Urinary bladder (tissue), 3 donors: ENCODE measurements at regions not wholly inside any gene's neighbourhood (a gene's known extent, or its start where the extent isn't known, plus 50 kb on each side); places are given as distances from the start of the nearest gene placed in this dataset.

Source experiments
- DNase-seq: peaks from one replicate; pipeline ENCODE4 v3.0.0-alpha.2; 2015; ENCODE audit errors: extremely low spot score
- H3K27ac ChIP-seq: one replicate; pipeline ENCODE4 v1.5.1; 2013; ENCODE audit warnings: low read depth, mild to moderate bottlenecking, moderate library complexity
- H3K36me3 ChIP-seq: one replicate; pipeline ENCODE4 v1.6.1; 2013; ENCODE audit warnings: mild to moderate bottlenecking, moderate library complexity; ENCODE audit not compliant: insufficient read depth
- H3K4me1 ChIP-seq: one replicate; pipeline ENCODE4 v1.6.1; 2013; ENCODE audit warnings: mild to moderate bottlenecking, moderate library complexity; ENCODE audit not compliant: insufficient read depth
- H3K4me3 ChIP-seq: one replicate; pipeline ENCODE4 v1.5.1; 2013; ENCODE audit warnings: low read depth, low read length
- WGBS: extraction: QIAGEN DNeasy Blood & Tissue Kit; methylation state at CpG from one replicate; pipeline ENCODE4 v1.1.7; 2013; 5-methylcytosine and 5-hydroxymethylcytosine counted together
- donor health status: healthy with polysubstance abuse.
- donor health status: healthy.

DNA sequence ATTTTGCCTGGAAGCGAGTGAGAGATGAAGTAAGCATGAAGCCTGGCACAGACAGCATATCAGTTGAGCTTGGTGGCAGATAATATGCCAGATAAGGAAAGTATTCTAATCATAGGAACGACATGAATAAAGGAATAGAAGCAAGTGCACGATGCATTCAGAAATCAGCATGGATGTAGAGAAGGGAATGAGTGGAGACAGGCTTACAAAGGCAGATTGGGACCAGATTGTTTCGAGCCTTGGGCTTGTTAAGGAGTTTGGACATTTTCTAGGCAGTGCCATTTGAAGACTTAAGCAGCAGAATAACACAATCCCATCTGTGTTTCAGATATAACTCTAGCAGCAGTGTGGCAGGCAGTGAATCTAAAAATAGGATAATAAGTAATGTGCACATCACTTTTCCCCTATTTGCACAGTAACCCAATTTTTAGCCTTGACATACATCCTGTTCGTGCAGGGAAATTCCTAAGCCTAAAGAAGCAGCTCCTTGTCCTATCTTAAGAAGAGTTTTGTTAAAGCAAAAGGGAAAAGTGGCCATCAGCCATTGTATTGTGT, 450.2 kb downstream of the PLCL1 start:
- no peak overlapping the region for H3K4me3 ChIP-seq
- H3K27ac ChIP-seq = no peak overlapping the region
- DNase-seq = no peak
- 29% methylated on average over 5 of the region's 5 CpGs for WGBS
- H3K36me3 ChIP-seq = no peaks in the 10 kb centered on the region
- no peaks in the 10 kb centered on the region for H3K4me1 ChIP-seq

DNA sequence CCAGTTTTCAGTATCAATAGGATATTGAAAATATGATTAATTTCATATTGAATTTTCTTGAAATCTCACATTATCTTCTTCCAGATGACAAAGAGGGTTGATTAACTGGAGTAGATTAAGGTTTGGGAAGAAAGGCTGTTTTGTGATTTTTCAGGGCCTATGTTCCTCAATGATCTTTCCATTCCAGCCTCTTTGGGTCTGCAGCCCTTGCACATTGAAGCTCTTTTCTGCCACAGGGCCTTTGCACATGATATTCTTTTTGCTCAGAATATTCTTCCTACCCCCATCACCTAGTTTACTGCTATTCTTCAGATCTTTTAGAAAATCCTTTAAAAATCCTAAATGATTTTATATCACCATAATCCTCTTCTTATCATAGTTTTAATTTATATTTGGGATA, 449.6 kb downstream of the PLCL1 start:
- no peak for DNase-seq
- Histone ChIP-seq H3K4me3 (no peak overlapping the region), H3K36me3 (no peaks in the 10 kb centered on the region), H3K4me1 (no peaks in the 10 kb centered on the region), H3K27ac (no peak overlapping the region)

DNA sequence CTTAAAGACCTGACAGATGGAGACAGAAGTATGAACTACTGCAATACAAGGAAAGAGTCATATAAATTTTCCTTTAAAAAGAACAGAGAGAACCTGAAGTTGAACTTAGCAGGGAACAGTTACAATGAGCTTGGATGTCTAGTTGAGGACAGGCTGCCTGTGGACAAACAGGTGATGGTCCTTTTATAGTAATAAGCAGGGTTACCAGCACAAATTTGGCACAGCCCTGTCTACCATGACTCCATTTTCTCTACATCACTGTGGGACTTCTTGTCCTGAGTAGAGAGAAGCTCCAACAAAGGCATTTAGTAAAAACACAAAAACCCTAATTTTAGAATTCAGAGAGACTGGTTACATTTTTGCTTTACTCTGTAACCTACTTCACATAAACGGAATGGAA, 448.1 kb downstream of the PLCL1 start:
- no peak overlapping the region for H3K4me3 ChIP-seq
- H3K36me3 ChIP-seq = no peaks in the 10 kb centered on the region
- H3K27ac ChIP-seq = no peak overlapping the region
- H3K4me1 ChIP-seq = no peaks in the 10 kb centered on the region
- no peak for DNase-seq
- 58% methylated on average over 1 of the region's 1 CpG for whole genome bisulfite sequencing

DNA sequence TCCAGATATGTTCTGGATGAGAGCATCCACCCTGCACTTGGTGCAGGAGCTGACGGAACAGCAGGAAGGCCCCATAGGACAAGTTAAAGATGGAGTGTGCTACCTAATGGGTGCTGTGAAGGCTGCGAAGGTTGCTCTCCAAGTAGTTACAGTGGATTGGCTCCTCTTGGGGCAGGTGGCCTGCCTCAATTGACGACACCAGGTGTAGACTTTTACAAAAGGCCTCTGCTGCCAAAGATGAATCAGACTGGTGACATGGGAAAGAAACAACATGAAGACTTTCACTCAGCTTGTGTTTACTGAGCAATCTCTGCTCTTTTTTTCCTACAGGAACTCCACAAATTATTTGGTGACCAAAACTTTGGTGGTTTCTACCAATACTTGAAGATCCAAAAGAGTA, 437.7 kb downstream of the PLCL1 start:
- Histone ChIP-seq H3K27ac (no peak overlapping the region), H3K36me3 (no peaks in the 10 kb centered on the region), H3K4me3 (no peak overlapping the region), H3K4me1 (no peaks in the 10 kb centered on the region)
- WGBS = 87% methylated on average over 3 of the region's 3 CpGs
- no peak for DNase-seq

DNA sequence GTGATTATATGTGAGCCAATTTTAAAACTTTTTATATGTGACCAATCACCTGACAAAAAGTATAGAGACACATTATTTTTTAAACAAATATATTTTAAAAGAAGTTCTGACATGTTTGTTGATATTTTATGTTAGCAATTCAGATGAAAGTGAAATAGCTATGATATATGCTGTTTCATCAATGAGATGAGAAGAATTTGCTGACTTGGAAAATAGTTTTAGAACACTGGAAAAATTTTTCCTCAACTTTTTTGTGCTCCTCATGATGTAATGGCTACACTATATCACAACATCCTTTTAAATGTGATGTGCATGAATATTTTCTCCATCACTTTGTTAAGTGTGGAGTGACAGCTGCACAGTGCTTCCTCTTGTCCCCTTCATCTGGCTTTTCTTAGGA, 434.0 kb downstream of the PLCL1 start:
- DNase-seq = no peak
- H3K36me3 ChIP-seq = no peaks in the 10 kb centered on the region
- no peaks in the 10 kb centered on the region for H3K4me1 ChIP-seq
- no peak overlapping the region for H3K27ac ChIP-seq
- H3K4me3 ChIP-seq = no peak overlapping the region

DNA sequence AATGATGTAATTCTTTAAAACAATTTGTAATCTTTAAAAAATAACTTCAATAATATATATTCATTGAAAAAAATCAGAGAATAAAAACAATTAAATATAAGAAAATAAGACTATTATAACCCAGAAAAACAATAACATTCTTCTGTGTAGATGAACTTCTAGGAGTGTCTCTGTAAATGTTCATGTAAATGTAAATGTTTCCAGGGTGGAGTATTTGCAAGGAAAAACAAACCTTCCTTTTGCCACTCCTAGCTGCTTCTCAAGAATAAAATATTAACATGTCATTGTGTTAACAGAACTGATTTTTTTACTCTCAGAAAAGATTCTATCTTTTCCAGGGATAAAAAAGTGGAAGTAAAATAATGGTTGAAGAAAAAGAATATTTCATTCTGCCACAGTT, 431.9 kb downstream of the PLCL1 start:
- Histone ChIP-seq H3K27ac (no peak overlapping the region), H3K4me1 (no peaks in the 10 kb centered on the region), H3K4me3 (no peak overlapping the region), H3K36me3 (no peaks in the 10 kb centered on the region)
- no peak for DNase-seq

DNA sequence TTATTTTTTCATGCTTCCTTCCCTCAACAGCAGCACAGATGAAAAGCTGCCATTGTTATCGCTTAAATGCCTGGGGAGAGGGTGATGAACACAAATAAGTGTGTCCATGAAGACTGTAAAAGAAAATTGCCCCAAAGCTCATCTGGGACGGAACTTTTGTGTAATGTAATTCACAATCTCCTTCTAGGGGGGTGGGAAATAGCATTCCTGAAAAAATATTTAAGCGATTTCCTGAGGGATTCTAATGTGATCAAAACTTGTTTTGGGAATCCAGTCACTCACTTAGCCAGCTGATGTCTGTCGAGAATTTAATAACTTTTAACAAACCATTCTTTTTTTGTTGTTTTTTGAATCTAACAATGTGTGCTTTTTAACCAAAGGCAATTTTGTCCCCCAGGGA, 427.9 kb downstream of the PLCL1 start:
- Histone ChIP-seq H3K27ac (no peak overlapping the region), H3K4me1 (no peaks in the 10 kb centered on the region), H3K4me3 (no peak overlapping the region), H3K36me3 (no peaks in the 10 kb centered on the region)
- WGBS = 66% methylated on average over 4 of the region's 4 CpGs
- DNase-seq = no peak

DNA sequence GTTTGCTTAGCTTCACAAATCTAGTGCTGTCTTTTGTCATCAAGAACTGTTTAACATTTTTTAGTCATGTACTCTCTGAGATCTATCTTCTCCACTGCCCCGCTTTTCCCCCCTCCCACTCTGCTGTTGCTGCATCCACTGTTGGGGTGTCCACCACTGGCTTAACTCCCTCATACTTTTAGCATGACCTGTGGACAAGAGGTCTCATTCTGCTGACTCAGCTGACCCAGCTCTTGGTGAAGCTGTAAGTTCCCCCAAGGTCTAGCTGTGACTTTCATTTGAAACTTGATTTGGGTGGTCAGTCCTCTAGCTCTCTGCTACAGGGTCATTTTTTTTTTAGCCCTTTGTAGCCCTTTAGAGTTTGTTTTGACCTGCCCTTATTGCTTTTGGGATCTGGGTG, 427.2 kb downstream of the PLCL1 start:
- WGBS = 94% methylated on average over 1 of the region's 1 CpG
- H3K27ac ChIP-seq = no peak overlapping the region
- DNase-seq = no peak
- H3K36me3 ChIP-seq = no peaks in the 10 kb centered on the region
- H3K4me1 ChIP-seq = no peaks in the 10 kb centered on the region
- H3K4me3 ChIP-seq = no peak overlapping the region

DNA sequence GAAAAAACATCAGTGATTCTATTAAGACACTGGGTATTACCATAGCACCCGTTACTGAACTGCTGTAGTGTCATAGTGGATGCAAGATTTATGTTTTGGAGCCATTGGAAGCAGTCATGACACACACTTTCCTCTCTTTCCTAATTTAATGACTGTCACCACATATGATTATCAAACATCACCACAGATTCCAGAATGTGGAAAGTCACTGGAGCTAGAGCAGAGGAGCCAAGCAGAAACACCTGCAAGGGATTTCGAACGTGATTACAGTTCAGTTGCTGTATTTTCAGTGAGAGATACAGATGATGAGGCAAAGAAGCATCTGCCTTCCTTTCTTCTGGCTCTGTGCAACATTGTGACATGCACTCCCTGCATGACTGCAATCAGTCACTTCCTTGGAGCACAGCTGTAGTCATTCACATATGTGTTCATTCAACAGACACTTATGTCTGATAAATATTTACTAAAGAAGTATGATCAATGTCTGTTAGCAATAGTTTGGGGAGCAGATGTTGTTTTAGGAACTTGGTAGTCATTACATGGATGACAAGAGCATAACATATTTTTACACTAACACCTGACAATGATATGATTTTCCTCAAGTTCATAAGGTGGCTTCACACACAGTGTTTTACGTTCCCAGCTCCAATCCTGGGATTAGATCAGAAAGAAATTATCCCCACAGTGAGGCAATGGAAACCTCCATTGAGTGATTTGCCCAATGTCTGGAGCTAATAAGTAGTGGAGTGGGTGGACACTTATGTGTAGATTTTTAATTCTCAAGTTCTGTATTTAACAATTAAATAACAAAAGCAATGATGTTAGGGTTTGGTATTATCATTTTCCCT, 416.6 kb downstream of the PLCL1 start:
- Histone ChIP-seq H3K4me3 (no peak overlapping the region), H3K4me1 (no peaks in the 10 kb centered on the region), H3K27ac (no peak overlapping the region), H3K36me3 (no peaks in the 10 kb centered on the region)
- DNase-seq = no peak
- 59% methylated on average over 4 of the region's 4 CpGs for WGBS

DNA sequence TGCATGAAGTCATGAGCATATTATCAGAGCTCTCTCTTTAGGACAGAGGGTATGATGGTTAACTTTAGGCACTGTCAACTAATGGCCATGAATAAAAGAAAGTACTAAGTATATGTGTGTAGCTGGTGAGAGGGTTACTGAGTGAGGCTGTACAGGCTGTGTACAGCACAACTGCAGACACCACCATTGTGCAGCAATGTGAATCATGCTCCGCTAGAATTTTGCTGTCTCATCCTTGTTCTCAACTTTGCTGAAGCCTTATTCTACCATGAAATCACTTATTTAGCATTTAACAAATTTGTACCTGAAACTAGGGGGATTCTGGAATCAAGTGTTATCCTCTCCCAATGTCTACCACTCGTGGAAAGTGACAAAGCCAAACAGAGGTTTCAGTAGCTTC, 414.9 kb downstream of the PLCL1 start:
- no peak overlapping the region for H3K4me3 ChIP-seq
- DNase-seq = no peak
- H3K27ac ChIP-seq = no peak overlapping the region
- WGBS = 85% methylated on average over 2 of the region's 2 CpGs
- no peaks in the 10 kb centered on the region for H3K36me3 ChIP-seq
- no peaks in the 10 kb centered on the region for H3K4me1 ChIP-seq

DNA sequence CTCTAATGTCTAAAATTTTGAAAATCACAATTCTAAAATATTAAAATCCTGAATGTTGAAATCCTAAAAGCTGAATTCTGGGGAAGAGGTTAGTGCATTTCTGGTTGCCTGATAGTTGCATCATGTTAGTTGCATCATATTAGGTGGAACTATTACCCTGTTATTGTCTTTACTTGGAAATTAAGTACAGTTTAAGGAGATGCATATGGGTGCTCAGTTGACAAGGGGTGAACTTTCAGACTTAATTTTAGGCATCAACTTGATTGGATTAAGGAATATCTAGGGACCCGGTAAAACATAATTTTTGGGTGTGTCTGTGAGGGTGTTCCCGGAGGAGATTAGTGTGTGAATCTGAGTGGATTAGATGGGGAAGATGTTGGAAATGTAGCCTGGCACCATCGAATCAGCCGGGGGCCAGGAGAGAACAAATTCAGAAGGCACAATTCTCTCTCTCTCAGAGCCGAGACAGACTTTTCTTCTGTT, 409.8 kb downstream of the PLCL1 start:
- 83% methylated on average over 5 of the region's 5 CpGs for WGBS
- H3K36me3 ChIP-seq = no peaks in the 10 kb centered on the region
- no peaks in the 10 kb centered on the region for H3K4me1 ChIP-seq
- no peak for DNase-seq
- H3K27ac ChIP-seq = no peak overlapping the region
- H3K4me3 ChIP-seq = no peak overlapping the region

DNA sequence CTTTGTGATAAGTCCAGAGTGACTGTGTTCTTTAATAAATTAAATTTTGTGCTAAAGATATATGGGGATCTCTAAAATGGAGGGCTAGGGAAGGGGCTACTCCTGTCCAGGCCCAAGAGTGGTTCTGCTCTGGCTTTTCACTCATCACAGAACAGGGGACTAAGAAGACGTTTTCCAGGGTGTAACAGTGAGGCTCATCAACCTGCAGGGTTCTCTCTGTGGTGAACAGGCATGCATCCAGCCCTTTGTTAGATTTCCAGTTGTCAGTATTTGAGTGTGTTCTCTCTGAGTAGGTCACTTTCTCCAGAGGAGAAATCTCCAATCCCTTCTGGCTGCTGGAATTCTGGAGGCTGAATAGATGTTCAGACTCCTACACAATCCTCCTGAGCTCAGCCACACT, 408.9 kb downstream of the PLCL1 start:
- no peaks in the 10 kb centered on the region for H3K36me3 ChIP-seq
- no peak overlapping the region for H3K27ac ChIP-seq
- H3K4me1 ChIP-seq = no peaks in the 10 kb centered on the region
- WGBS = 74% methylated on average over 1 of the region's 1 CpG
- no peak overlapping the region for H3K4me3 ChIP-seq
- DNase-seq = no peak

DNA sequence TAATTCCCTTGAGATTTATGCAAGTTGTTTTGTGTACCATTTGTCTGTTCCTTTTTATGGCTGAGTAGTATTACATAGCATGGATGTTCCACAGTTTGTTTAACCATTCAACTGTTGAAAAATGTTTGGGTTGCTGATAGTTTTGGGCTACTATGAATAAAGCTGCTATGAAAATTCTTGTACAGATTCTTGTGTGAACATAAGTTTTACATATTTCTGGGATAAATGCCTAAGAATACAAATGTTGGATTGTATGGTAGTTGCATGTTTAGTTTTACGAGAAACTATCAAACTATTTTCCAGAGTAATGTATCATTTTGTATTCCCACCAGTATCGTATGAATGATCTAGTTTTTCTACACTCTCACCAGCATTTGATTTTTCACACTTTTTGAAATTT, 407.3 kb downstream of the PLCL1 start:
- DNase-seq = no peak
- H3K4me1 ChIP-seq = no peaks in the 10 kb centered on the region
- no peak overlapping the region for H3K27ac ChIP-seq
- WGBS = 84% methylated on average over 2 of the region's 2 CpGs
- H3K4me3 ChIP-seq = no peak overlapping the region
- no peaks in the 10 kb centered on the region for H3K36me3 ChIP-seq

DNA sequence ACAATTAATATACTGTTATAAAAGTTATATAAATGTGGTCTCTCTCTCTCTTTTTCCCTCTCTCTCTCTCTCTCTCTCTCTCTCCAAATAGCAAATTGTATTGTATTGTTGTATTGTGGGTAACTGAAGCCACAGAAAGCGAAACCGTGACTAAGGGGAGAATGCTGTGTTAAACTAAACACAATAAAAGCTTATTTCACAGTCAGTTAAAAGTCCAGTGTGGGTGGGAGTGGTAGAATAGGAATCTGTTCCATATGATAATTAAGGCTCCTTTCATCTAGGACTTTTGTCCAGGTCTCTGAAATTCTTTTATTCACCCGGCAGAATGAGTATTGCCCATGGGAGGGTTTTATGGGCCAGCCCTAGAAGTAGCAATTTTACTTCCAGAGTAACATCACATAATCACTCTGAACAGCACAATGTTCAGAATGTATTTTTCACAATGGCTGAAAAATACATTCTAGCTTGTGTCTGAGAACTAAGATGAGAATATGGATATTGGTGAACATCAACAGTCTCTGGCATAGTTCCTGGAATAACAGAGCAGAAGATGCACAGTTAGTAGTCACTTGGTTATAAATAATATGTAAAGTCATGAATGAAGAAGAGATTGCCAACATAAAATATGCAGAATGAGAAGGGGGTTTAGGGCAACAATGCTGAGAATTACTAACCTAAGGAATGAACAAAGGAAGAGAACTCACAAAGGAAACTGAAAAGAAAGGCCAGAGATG, 399.1 kb downstream of the PLCL1 start:
- Histone ChIP-seq H3K36me3 (no peaks in the 10 kb centered on the region), H3K27ac (no peak overlapping the region), H3K4me3 (no peak overlapping the region), H3K4me1 (no peaks in the 10 kb centered on the region)
- 60% methylated on average over 3 of the region's 3 CpGs for WGBS
- no peak for DNase-seq
